ENCODE measurements at regions not wholly inside any gene's neighbourhood (a gene's known extent, or its start where the extent isn't known, plus 50 kb on each side); places are given as distances from the start of the nearest gene placed in this dataset.

GRCh38 chr9:90385146-90385545 lies 257.5 kb downstream of the DIRAS2 start:
- DNase-seq = no peak

- DNase-seq = no peak
Measured at GRCh38 chr9:90393365-90394152, 249.1 kb downstream of the DIRAS2 start.

DNA sequence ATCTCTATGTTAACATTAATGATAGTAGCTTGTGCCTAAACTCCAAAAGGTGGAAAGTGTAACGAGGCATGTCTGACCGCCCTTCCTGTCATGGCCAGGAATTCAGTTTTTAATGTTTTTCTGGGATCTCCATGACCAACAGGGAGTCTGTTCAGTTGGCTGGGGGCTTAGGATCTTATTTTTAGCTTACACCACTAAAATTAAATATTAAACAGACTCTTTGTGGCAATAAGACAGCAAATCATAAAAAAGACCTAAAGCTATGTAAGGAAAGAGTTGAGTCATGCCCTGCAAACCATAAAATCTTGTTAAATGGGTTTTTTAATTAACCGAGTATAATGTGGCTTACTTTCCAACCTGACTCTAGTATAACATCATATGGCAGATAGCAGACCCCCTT lies 247.8 kb downstream of the DIRAS2 start:
- DNase-seq = no peak

- DNase-seq = no peak
Measured at GRCh38 chr9:90400091-90400490, 242.5 kb downstream of the DIRAS2 start.

DNA sequence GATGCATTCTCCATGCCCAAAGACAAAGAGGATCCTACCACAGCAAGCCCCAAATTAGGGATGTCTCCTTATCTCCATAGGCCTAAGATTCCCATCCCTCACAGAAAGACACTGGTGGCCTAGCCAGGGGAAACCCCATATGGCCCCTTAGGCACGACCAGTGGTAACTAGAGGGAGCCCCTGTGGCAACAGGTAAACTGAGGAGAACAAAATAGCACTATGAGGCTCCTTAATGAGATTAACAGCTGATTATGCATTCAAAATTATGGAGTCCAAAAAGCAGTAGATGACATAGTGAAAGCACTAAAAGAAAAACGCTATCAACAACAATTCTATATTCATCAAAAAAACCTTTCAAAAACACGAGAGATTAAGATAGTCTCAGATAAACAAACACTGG lies 234.0 kb downstream of the DIRAS2 start:
- DNase-seq = no peak

GRCh38 chr9:90419221-90419851 lies 223.3 kb downstream of the DIRAS2 start:
- DNase-seq = no peak

- no peak for DNase-seq
Measured at GRCh38 chr9:90420211-90420610, 222.4 kb downstream of the DIRAS2 start.

DNA sequence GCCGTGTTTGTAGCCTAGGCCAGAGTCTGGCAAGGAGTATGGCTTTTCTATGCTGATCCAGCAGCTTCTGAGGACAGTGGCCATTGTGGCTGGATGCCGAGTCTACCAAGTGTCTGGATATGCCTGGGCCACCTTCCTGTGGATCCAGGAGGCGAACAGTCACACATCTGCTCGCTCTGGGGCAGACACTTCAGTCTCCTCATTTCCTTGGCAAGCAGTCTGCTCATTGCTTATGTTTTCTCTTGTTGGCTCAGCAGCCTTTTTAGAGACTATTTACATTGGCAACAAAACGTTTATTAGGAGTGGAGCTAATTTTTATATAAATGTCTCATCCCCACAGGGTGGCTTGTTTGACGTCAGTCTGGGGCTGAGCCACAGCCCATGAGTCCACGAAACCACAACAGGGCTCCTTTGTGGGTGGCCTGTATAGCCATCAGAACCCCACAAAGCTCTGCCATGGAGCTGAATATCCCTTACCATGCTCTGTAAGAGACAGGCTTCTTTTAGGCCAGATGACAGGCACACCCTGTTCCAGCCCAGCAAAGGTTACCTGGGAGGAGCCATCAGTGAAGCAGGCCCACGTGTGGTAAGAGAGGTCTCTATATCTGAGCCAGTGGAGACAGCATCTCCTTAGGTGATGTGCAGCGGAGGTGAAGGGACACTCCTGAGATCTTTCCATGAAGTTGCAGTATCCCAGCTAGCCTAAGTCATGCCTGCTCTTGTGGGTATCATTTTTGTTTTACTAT lies 221.7 kb downstream of the DIRAS2 start:
- no peak for DNase-seq

DNA sequence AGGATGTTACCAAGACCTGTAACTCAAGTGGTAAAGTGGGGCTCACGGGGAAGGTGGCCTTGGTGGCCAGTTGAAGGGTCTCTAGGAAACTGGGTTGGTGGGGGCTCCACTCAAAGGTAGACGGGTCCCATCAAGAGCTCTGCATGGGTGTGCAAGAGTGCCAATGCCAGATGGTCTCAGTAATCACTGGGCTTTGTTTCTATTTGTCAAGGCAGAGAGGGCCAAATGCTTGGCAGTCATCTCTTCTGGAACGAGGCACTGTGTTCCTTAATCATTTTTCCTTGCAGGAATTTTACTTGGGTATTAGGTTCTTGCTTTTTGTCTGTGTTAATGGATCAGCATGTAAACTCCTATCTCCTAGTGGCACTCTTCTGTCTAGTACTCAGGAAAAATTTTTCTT lies 220.8 kb downstream of the DIRAS2 start:
- DNase-seq = no peak

- DNase-seq = no peak
Measured at GRCh38 chr9:90423661-90424193, 218.9 kb downstream of the DIRAS2 start.

DNA sequence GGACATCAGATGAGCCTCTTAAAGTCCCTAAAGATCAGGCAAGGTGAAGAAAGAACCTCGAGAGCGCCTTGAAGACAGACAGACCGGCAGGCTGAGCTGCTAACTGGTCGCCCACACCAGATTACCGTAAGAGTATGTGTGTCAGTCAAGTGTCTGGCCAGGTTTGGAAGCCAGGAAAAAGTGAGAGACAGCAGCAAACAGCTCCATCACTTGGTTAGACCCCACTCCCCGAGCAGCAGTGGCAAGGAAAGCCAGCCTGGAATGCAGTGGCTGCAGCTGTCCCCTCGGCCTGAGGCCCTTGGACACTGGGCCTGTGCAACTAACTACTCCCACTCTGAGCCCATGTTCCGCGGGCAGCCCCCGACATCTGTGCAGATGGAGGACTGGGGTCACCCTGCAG lies 214.1 kb downstream of the DIRAS2 start:
- no peak for DNase-seq

- DNase-seq = no peak
Measured at GRCh38 chr9:90432951-90433350, 209.7 kb downstream of the DIRAS2 start.

DNA sequence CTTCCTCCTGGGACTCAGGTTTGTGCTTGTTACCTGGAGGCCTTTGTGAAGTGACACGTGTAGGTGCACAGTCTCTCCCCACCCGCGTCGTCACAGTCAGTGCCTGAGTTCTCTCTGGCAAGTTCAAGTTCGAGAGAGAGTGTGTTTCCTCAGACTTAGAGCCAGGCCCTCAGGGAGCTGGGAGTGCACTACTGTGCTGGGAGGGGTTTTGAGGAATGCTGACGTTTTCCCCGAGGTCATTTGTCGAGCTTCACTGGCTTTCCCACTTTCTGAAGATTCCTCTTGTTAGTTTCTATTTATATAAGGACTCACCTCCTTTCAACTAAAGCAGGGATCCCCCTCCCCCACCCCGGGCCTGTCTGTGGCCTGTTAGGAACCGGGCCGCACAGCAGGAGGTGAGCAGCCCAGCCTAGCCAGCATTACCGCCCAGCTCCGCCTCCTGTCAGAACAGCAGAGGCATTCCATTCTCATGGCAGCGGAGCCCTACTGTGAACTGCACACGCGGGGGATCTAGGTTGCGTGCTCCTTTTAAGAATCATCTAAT lies 209.2 kb downstream of the DIRAS2 start:
- DNase-seq = no peak

DNA sequence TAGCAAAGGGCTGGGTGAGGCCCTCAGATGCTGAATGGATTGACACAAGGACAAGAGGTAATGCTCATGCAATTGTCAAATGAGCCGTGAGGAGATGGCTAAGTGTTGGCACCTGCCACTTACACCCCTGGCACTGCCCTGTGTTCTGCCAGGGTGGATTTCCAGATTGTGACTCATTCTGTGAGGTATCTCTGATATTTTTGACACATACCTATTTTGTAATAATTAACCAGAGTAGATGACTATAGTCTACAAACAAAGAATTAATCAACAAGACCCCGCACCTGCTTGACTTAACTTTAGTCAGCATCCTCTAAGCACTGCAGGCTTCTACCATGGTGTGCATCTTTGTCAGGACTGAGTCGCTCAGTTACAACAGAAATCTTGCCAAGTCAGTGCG lies 200.8 kb downstream of the DIRAS2 start:
- no peak for DNase-seq

DNA sequence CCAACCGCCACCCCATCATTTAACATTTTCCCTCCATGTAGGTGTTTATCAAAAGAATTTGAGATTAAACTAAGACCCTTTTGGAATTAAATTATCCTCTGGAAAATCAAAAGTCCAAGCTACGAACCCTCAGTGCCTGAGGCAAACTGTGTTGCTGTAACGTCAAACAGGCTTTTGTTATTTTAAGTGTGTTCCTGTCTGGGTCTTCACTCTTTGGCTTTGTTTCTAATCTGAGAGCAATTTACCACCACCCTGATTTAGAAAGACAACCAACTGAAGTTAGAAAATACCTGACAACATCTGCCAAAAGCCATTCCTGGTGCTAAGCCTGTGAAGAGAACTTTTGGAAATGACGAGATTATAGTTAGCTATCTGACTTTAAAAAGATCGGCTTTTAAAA lies 199.9 kb downstream of the DIRAS2 start:
- no peak for DNase-seq

DNA sequence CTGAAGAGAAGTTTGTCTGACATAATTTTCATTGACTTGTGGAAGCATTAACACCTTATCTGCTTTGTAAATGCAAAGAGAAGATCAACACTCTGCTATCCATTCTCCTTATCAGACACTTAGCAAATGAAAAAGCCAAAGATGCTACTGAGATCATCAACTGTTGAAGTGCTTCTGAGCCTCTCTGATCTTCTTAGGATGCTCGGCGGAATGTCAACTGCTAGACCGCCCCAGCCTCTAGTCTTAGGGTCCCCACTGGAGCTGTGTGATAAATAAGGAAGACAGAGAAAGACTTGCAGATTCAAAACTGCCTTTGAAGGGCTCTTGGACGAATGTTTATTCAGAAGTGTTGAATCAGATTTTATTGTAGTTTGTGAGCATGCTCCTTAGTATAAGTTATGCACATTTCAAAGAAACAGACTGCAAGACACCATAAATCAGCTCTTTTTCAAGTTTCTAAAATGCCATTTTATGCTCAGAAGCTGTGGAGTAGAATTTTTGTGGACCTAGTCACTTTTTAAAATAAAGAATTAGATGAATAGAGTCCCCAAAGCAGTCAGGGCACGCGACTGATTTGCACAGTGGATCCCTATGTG lies 197.9 kb downstream of the DIRAS2 start:
- DNase-seq = no peak

GRCh38 chr9:90445391-90445790 lies 197.2 kb downstream of the DIRAS2 start:
- DNase-seq = no peak

DNA sequence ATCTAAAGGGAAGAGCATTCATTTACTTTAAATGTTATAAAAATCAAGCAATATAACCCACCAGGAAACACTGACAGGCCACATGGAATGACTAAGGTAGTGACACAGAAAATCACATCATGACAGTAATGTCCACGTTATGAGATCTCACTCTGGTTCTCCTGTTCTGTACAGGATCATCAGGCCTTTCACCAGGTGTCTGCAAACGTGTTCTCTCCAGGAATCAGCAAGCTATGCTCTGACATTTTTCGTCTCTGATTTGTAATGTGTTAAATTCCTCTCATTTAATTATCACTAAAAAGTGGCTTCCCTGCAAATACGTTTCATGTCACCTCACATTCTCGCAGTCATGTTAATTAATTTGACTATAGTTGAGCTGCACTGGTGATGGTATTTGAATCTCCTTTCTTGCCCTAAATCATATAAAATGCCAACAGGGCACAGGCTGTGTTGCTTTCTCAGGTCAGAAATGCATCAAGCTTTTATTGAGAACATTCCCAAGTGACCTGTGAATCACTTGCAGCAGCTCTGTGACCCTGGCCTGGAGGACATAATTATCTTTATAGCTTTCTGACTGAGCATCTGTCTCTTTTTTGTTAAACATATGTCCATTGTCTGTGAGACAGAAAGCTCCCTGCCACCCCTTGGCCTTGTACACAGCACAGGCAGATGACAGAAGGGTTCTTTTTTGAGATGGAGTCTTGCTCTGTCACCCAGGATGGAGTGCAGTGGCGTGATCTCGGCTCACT lies 196.2 kb downstream of the DIRAS2 start:
- no peak for DNase-seq

DNA sequence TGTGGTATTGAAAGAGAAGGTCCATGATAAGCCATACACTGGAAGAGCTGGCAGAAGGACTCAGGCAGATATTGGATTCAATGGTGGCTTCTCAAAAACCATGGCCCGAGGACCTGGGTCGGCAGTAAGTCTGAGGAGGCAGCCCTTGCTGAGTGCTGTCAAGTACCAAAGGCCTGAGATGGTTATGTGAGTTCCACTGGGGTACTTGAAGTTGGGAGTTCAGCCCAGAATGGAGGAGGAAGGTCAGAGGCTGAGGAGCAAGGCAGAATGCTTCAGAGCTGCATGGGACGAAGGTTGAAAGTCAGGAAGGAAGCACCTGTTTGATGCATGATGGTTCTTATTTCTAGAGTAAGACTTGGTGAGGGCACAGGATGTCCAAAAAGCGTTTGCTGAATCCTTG lies 194.9 kb downstream of the DIRAS2 start:
- DNase-seq = no peak

- DNase-seq = no peak
Measured at GRCh38 chr9:90449213-90449925, 193.3 kb downstream of the DIRAS2 start.

- no peak for DNase-seq
Measured at GRCh38 chr9:90451804-90452203, 190.8 kb downstream of the DIRAS2 start.

GRCh38 chr9:90455316-90455715 lies 187.3 kb downstream of the DIRAS2 start:
- DNase-seq = no peak

Measured in activated T-cell treated with anti-CD3 and anti-CD28 coated beads for 4 hours (primary cell).